ENCODE measurements at regions not wholly inside any gene's neighbourhood (a gene's known extent, or its start where the extent isn't known, plus 50 kb on each side); places are given as distances from the start of the nearest gene placed in this dataset.
"Not testable (repeated sequence)": the region's sequence is repeated elsewhere in the genome, so short reads cannot be mapped to it uniquely, and the experiment has no call there.

- H3K4me3 ChIP-seq (ENCODE audit: low read length): no peak overlapping the region
These were observed 121.1 kb upstream of the HMGA2 start for GRCh38 chr12:65703176-65703575.

GRCh38 chr12:65705380-65705876, 118.9 kb upstream of the HMGA2 start:
- H3K4me3 ChIP-seq (ENCODE audit: low read length): no peak overlapping the region
- TF ChIP-seq ZNF274 (IDR thresholded peaks at IDR 0.05; ENCODE audit: low read depth, low read length): no peak

More at GRCh38 chr12:65703176-65703575, 121.1 kb upstream of the HMGA2 start:
- no peak for TF ChIP-seq ZNF274 (IDR thresholded peaks at IDR 0.05; ENCODE audit: low read depth, low read length)

- TF ChIP-seq ZNF274 (IDR thresholded peaks at IDR 0.05; ENCODE audit: low read depth, low read length): no peak
- H3K4me3 ChIP-seq (ENCODE audit: low read length): no peak overlapping the region
These were observed 117.2 kb upstream of the HMGA2 start for GRCh38 chr12:65707051-65707450.

- H3K4me3 ChIP-seq (ENCODE audit: low read length): no peak overlapping the region
- no peak for TF ChIP-seq ZNF274 (IDR thresholded peaks at IDR 0.05; ENCODE audit: low read depth, low read length)
These were observed 111.9 kb upstream of the HMGA2 start for GRCh38 chr12:65712260-65713004.

GRCh38 chr12:65715961-65716360, 108.3 kb upstream of the HMGA2 start:
- no peak for TF ChIP-seq ZNF274 (IDR thresholded peaks at IDR 0.05; ENCODE audit: low read depth, low read length)
- no peak overlapping the region for H3K4me3 ChIP-seq (ENCODE audit: low read length)

GRCh38 chr12:65720136-65721130, 103.8 kb upstream of the HMGA2 start:
- no peak for TF ChIP-seq ZNF274 (IDR thresholded peaks at IDR 0.05; ENCODE audit: low read depth, low read length)
- H3K4me3 ChIP-seq (ENCODE audit: low read length): no peak overlapping the region

- TF ChIP-seq ZNF274 (IDR thresholded peaks at IDR 0.05; ENCODE audit: low read depth, low read length): no peak
- no peak overlapping the region for H3K4me3 ChIP-seq (ENCODE audit: low read length)
These were observed 102.6 kb upstream of the HMGA2 start for GRCh38 chr12:65721541-65722190.

GRCh38 chr12:65725376-65725775, 98.9 kb upstream of the HMGA2 start:
- H3K4me3 ChIP-seq (ENCODE audit: low read length): no peak overlapping the region
- no peak for TF ChIP-seq ZNF274 (IDR thresholded peaks at IDR 0.05; ENCODE audit: low read depth, low read length)

GRCh38 chr12:65728455-65728847, 95.8 kb upstream of the HMGA2 start:
- H3K4me3 ChIP-seq (ENCODE audit: low read length): no peak overlapping the region
- TF ChIP-seq ZNF274 (IDR thresholded peaks at IDR 0.05; ENCODE audit: low read depth, low read length): no peak

GRCh38 chr12:65728848-65729793, 95.2 kb upstream of the HMGA2 start:
- no peak overlapping the region for H3K4me3 ChIP-seq (ENCODE audit: low read length)
- no peak for TF ChIP-seq ZNF274 (IDR thresholded peaks at IDR 0.05; ENCODE audit: low read depth, low read length)

GRCh38 chr12:65731771-65732170, 92.5 kb upstream of the HMGA2 start:
- no peak for TF ChIP-seq ZNF274 (IDR thresholded peaks at IDR 0.05; ENCODE audit: low read depth, low read length)
- H3K4me3 ChIP-seq (ENCODE audit: low read length): no peak overlapping the region

GRCh38 chr12:65733643-65734042, 90.6 kb upstream of the HMGA2 start:
- H3K4me3 ChIP-seq (ENCODE audit: low read length): not testable (repeated sequence)

GRCh38 chr12:65734226-65734625, 90.1 kb upstream of the HMGA2 start:
- no peak overlapping the region for H3K4me3 ChIP-seq (ENCODE audit: low read length)
- TF ChIP-seq ZNF274 (IDR thresholded peaks at IDR 0.05; ENCODE audit: low read depth, low read length): no peak

Measured in GM08714 (cell line).